ENCODE measurements at regions not wholly inside any gene's neighbourhood (a gene's known extent, or its start where the extent isn't known, plus 50 kb on each side); places are given as distances from the start of the nearest gene placed in this dataset.
A peak's percentile ranks its signal among the peaks of the same experiment; 100 is the strongest.

DNA sequence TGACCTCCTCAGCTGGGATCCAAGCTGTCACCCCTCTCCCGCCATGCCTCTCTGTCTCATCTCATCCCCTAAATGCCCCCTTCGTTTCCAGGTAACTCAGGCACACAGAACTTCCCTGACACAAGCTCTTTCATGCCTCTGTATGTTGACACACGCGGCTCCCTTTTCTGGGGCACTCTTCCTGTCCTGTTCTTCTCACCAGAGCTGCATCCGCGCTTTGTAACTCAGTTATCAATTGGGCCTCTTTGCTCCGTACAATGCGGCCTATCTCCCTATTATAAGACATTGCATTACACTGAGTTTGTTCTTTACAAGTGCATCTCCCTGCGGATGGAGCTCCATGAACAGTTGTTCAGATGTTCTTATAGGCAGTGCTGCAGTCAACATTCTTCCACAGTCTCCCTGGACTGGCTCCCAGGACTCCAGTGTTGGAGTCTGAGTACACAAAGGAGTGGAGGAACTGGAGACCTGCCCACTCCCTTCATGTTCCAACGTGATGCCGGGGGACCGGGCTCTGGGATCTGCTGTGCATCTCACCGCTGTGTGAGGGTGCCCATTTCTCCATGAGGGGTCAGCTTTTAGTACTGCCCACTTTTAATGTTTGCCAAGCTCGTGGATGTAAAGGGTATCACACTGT, 56.9 kb upstream of the TNS3 start (continued):
- TF ChIP-seq, protein P1, sequence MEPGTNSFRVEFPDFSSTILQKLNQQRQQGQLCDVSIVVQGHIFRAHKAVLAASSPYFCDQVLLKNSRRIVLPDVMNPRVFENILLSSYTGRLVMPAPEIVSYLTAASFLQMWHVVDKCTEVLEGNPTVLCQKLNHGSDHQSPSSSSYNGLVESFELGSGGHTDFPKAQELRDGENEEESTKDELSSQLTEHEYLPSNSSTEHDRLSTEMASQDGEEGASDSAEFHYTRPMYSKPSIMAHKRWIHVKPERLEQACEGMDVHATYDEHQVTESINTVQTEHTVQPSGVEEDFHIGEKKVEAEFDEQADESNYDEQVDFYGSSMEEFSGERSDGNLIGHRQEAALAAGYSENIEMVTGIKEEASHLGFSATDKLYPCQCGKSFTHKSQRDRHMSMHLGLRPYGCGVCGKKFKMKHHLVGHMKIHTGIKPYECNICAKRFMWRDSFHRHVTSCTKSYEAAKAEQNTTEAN (CRISPR knock-in tag; conservative IDR thresholded peaks at IDR 0.05), result 0 out of 2 replicates have a peak, but pooled peaks have one; percentile 46
- TF ChIP-seq GATAD1 (CRISPR knock-in tag; IDR thresholded peaks at IDR 0.05) (0 out of 2 replicates have a peak, but pooled peaks have one; percentile 26), XRCC5 (optimal IDR thresholded peaks at IDR 0.05; ENCODE audit: low read length) (peak; percentile 20), KLF11 (CRISPR knock-in tag; IDR thresholded peaks at IDR 0.05) (no peak), ZNF607 (CRISPR knock-in tag; IDR thresholded peaks at IDR 0.05; ENCODE audit: borderline replicate concordance) (0 out of 2 replicates have a peak, but pooled peaks have one; percentile 47), IKZF4 (CRISPR knock-in tag; IDR thresholded peaks at IDR 0.05; ENCODE audit: borderline replicate concordance, low read depth, not compliant biosample characterization) (no peak), SALL1 (CRISPR knock-in tag; IDR thresholded peaks at IDR 0.05) (peak; percentile 53; the same call in 1 of the 2 replicates), ZNF501 (CRISPR knock-in tag; IDR thresholded peaks at IDR 0.05) (peak; percentile 41; the same call in 1 of the 2 replicates), ZMYM4 (CRISPR knock-in tag; IDR thresholded peaks at IDR 0.05) (0 out of 2 replicates have a peak, but pooled peaks have one; percentile 18), MAFF (IDR thresholded peaks at IDR 0.05; ENCODE audit: low read depth, low read length) (no peak), CEBPG (CRISPR knock-in tag; IDR thresholded peaks at IDR 0.05) (peak; percentile 30; the same call in 1 of the 2 replicates), GATAD2A (CRISPR knock-in tag; IDR thresholded peaks at IDR 0.05) (peak; percentile 35; the same call in 1 of the 2 replicates), ZNF644 (CRISPR knock-in tag; IDR thresholded peaks at IDR 0.05; ENCODE audit: low read depth) (0 out of 2 replicates have a peak, but pooled peaks have one; percentile 8), NR2F6 (IDR thresholded peaks at IDR 0.05) (no peak), NR2F6 (CRISPR knock-in tag; IDR thresholded peaks at IDR 0.05) (peak; percentile 27; the same call in 1 of the 2 replicates), PAXIP1 (CRISPR knock-in tag; conservative IDR thresholded peaks at IDR 0.05) (peak; percentile 44), ZNF350 (CRISPR knock-in tag; IDR thresholded peaks at IDR 0.05; ENCODE audit: borderline replicate concordance, low read depth) (no peak)
- TF ChIP-seq, protein P2, sequence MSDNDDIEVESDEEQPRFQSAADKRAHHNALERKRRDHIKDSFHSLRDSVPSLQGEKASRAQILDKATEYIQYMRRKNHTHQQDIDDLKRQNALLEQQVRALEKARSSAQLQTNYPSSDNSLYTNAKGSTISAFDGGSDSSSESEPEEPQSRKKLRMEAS (IDR thresholded peaks at IDR 0.05), result peak; percentile 53
- TF ChIP-seq, protein P3, sequence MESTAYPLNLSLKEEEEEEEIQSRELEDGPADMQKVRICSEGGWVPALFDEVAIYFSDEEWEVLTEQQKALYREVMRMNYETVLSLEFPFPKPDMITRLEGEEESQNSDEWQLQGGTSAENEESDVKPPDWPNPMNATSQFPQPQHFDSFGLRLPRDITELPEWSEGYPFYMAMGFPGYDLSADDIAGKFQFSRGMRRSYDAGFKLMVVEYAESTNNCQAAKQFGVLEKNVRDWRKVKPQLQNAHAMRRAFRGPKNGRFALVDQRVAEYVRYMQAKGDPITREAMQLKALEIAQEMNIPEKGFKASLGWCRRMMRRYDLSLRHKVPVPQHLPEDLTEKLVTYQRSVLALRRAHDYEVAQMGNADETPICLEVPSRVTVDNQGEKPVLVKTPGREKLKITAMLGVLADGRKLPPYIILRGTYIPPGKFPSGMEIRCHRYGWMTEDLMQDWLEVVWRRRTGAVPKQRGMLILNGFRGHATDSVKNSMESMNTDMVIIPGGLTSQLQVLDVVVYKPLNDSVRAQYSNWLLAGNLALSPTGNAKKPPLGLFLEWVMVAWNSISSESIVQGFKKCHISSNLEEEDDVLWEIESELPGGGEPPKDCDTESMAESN (CRISPR knock-in tag; conservative IDR thresholded peaks at IDR 0.05), result no peak
- TF ChIP-seq, protein P4, sequence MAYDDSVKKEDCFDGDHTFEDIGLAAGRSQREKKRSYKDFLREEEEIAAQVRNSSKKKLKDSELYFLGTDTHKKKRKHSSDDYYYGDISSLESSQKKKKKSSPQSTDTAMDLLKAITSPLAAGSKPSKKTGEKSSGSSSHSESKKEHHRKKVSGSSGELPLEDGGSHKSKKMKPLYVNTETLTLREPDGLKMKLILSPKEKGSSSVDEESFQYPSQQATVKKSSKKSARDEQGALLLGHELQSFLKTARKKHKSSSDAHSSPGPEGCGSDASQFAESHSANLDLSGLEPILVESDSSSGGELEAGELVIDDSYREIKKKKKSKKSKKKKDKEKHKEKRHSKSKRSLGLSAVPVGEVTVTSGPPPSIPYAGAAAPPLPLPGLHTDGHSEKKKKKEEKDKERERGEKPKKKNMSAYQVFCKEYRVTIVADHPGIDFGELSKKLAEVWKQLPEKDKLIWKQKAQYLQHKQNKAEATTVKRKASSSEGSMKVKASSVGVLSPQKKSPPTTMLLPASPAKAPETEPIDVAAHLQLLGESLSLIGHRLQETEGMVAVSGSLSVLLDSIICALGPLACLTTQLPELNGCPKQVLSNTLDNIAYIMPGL (CRISPR knock-in tag; IDR thresholded peaks at IDR 0.05; ENCODE audit: borderline replicate concordance in 1 of 2, low read depth in 1 of 2), result peak in 1 of 2 experiments; percentile 58; a peak in 1 of 4 replicates

Measured in HepG2 (cell line).